Coronary artery (tissue), 2 donors: ENCODE measurements at regions not wholly inside any gene's neighbourhood (a gene's known extent, or its start where the extent isn't known, plus 50 kb on each side); places are given as distances from the start of the nearest gene placed in this dataset.

ENCODE experiments used
- DNase-seq: peaks from one replicate; pipeline ENCODE4 v3.0.0-alpha.2; 2017; ENCODE audit warnings: low spot score
- H3K27ac ChIP-seq, 2 donors: fragments of 200-600 bp; sonication (generic); one replicate each; pipeline ENCODE4 v1.5.1; 2016 to 2019
- H3K4me3 ChIP-seq: fragments of 200-600 bp; sonication (generic); 2 replicates; pipeline ENCODE4 v1.5.1; 2016; ENCODE audit warnings: mild to moderate bottlenecking, moderate library complexity
- TF ChIP-seq, protein P1 (sequence below): fragments of 200-600 bp; sonication (generic); IDR thresholded peaks from one replicate; pipeline ENCODE4 v1.5.1; 2019; ENCODE audit warnings: antibody characterized with exemption

GRCh38 chr1:76012341-76013205 is 62.0 kb upstream of the ST6GALNAC3 start:
- TF ChIP-seq, protein P1, sequence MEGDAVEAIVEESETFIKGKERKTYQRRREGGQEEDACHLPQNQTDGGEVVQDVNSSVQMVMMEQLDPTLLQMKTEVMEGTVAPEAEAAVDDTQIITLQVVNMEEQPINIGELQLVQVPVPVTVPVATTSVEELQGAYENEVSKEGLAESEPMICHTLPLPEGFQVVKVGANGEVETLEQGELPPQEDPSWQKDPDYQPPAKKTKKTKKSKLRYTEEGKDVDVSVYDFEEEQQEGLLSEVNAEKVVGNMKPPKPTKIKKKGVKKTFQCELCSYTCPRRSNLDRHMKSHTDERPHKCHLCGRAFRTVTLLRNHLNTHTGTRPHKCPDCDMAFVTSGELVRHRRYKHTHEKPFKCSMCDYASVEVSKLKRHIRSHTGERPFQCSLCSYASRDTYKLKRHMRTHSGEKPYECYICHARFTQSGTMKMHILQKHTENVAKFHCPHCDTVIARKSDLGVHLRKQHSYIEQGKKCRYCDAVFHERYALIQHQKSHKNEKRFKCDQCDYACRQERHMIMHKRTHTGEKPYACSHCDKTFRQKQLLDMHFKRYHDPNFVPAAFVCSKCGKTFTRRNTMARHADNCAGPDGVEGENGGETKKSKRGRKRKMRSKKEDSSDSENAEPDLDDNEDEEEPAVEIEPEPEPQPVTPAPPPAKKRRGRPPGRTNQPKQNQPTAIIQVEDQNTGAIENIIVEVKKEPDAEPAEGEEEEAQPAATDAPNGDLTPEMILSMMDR: no peak
- DNase-seq: no peak
- no peak overlapping the region for H3K4me3 ChIP-seq
- H3K27ac ChIP-seq: no peak overlapping the region

DNA sequence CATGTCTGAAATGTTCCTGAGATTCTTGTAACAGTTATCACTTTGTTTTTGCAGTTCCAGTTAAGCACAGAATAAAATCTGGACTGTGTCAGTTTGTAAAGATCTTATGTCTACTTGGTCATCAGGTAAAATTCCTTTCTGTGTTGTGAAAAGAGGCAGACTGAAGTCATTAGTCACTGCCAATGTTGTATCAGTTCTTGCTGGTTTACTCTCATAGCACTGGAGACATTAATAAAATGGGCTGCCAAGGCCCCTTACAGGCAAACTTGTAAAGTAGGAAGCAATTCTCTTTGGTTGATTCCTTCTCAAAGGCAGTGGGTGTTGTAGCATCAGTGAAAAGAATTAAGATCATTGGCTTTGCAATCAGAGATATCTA is 61.4 kb upstream of the ST6GALNAC3 start:
- TF ChIP-seq, protein P1: no peak
- DNase-seq: no peak
- H3K27ac ChIP-seq: no peak overlapping the region
- H3K4me3 ChIP-seq: no peak overlapping the region

DNA sequence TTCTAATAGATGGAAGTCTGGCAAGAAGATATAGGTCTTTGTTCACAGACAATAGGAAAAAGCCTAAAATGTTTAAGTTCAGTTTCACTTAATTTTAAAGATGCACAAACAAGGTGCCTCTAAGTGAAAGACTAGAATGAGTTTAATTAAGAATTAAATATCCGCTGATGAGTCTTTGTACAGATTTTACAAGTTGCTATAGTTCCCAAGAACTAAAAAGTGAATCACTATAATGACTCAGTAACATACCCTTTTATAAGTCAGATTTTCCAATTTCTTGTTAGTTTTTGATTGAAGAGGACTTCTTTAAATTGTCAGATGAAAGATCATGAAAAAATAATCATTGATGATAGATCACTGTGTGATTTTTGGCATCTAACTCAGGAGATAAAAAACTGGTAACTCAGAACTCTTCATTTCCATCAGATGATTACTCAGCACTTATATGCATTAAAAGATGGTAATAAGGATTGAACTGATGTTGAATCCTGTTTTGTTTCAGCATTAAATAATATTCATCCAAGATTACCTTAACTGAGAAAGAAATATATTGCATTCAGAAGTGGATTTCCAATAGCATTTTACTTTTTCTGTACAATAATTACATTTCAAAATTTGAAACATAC is 59.0 kb upstream of the ST6GALNAC3 start:
- H3K27ac ChIP-seq: no peak overlapping the region
- TF ChIP-seq, protein P1: no peak

DNA sequence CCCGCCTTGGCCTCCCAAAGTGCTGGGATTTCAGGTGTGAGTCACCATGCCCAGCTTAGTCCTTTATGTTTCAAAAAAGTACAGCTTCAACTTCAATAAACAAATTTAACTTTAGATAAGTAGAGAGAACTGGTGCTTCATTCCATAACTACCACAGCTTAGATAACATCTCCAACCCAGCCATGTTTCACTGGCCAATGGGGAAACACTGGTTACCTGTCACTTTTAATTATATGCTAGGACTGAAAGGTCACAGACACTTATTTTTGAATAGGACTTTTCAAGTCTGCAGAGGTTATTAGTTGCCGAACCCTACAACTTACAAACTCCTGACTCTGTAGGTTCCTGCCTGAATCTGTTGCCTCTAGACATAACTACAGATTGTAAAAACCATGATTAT is 56.5 kb upstream of the ST6GALNAC3 start:
- Histone ChIP-seq H3K4me3 (no peak overlapping the region), H3K27ac (no peak overlapping the region)
- no peak for DNase-seq
- TF ChIP-seq, protein P1: no peak

More for the DNA sequence above, 59.0 kb upstream of the ST6GALNAC3 start:
- DNase-seq: no peak
- H3K4me3 ChIP-seq: no peak overlapping the region

GRCh38 chr1:76021846-76022245 is 52.7 kb upstream of the ST6GALNAC3 start:
- TF ChIP-seq, protein P1: no peak
- Histone ChIP-seq H3K27ac (no peak overlapping the region), H3K4me3 (no peak overlapping the region)
- no peak for DNase-seq

DNA sequence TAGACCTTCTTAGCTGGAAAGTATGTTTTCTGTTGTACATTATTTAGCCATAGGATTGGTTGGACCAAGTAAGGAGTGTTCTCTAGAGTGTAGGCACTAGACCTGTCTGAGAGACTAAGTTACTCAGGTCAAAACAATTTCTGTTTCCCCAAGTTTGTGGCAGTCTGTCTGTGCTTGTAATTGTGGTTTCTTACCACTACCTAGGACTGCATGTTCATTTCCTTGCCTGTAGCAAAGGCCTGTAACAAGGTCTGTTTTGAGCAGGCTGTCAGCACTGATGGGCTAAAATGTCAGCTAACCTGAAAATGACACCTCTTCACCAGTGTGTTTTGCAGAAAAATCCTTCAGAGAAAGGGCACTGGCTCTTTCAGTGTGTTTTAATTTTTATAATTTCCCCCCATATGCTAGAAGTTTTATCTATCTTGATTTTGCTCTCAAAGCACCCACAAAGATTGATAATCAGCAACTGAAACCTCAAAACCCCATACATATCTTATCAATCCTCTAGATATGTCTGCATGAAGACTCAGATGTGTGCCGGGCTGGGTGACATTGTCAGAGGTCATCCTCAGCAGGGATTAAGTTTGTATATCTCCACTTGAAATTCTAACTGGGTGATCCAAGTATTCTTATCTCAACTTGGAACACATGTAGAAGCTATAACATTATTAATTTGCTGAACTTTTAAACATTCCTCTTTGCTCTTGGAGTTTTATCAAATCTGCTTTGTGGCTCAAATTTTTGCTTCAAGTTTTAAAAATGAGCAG is 50.7 kb upstream of the ST6GALNAC3 start:
- no peak for DNase-seq
- H3K4me3 ChIP-seq: no peak overlapping the region
- TF ChIP-seq, protein P1: no peak
- no peak overlapping the region for H3K27ac ChIP-seq
